ENCODE measurements at regions not wholly inside any gene's neighbourhood (a gene's known extent, or its start where the extent isn't known, plus 50 kb on each side); places are given as distances from the start of the nearest gene placed in this dataset.

GRCh38 chr2:35933031-35933430 is 422.5 kb upstream of the CRIM1 start:
- H4K20me1 ChIP-seq (ENCODE audit: low read depth): no peaks in the 10 kb centered on the region
- H3K27ac ChIP-seq: no peak overlapping the region
- Mint-ChIP-seq H3K27me3 (ENCODE audit: insufficient read depth, low read depth) (peaks cover 2% of the 10 kb centered on the region), H3K9me3 (no peaks in the 10 kb centered on the region), H3K36me3 (no peaks in the 10 kb centered on the region), H3K27ac (no peak overlapping the region), H3K4me1 (peaks cover 30% of the 10 kb centered on the region), H3K4me3 (no peak overlapping the region)
- no peak overlapping the region for H2AFZ ChIP-seq (replicated peaks)
- H3K9ac ChIP-seq: no peak overlapping the region
- H3K36me3 ChIP-seq: no peaks in the 10 kb centered on the region
- no peak overlapping the region for H3K4me3 ChIP-seq
- TF ChIP-seq EZH2phosphoT487 (IDR thresholded peaks at IDR 0.05) (no peak), EZH2 (IDR thresholded peaks at IDR 0.05) (no peak), CTCF (IDR thresholded peaks at IDR 0.05) (no peak)
- H3F3A ChIP-seq (ENCODE audit: low read depth): no peaks in the 10 kb centered on the region
- no peak overlapping the region for H3K4me2 ChIP-seq
- H3K4me1 ChIP-seq: no peaks in the 10 kb centered on the region
- no peaks in the 10 kb centered on the region for H3K9me3 ChIP-seq (ENCODE audit: low read depth)
- no peaks in the 10 kb centered on the region for H3K79me2 ChIP-seq (ENCODE audit: low read depth)
- no peaks in the 10 kb centered on the region for H3K27me3 ChIP-seq
- DNase-seq (ENCODE audit: low spot score): no peak

DNA sequence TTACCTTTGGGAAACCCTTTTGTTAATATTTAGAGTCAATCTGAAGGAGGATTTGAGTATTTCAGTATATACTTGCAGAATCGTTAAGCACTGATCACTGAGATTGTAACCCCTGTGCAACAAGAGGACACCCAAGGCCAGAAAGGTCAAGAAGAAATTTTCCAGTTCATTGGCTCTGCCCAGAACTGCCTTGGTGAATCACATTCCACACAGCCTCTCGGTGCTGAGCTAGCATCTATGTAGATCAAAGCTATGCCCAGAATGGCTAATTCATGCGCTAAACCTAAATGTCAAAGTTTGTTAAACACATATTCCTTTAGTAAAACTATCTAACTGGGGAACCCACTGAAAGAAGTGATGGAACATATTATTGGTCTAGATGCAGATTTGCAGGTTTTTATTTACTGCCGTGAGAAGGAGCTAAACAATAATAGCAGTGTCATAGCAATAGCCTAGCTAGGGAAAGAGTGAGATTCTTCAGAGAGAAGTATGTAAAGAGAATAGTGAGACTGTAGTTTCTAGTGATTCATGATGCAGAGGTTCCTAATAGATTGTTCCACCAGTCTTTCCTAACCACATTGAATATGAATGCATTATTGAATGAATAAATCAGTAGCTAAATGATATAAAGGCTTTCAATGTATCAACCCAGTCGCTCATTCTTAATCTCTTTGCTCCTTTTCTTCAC is 423.2 kb upstream of the CRIM1 start:
- H3K4me1 Mint-ChIP-seq: peaks cover 30% of the 10 kb centered on the region

GRCh38 chr2:35931626-35932025 is 424.0 kb upstream of the CRIM1 start:
- Mint-ChIP-seq H3K4me1 (peaks cover 30% of the 10 kb centered on the region), H3K36me3 (no peaks in the 10 kb centered on the region), H3K27ac (peak overlapping the region; percentile 4), H3K4me3 (no peak overlapping the region), H3K9me3 (no peaks in the 10 kb centered on the region), H3K27me3 (ENCODE audit: insufficient read depth, low read depth) (peaks cover 2% of the 10 kb centered on the region)
- Histone ChIP-seq H3K79me2 (ENCODE audit: low read depth) (no peaks in the 10 kb centered on the region), H3F3A (ENCODE audit: low read depth) (no peaks in the 10 kb centered on the region), H4K20me1 (ENCODE audit: low read depth) (no peaks in the 10 kb centered on the region), H3K36me3 (no peaks in the 10 kb centered on the region), H2AFZ (replicated peaks) (no peak overlapping the region), H3K27ac (no peak overlapping the region), H3K4me2 (no peak overlapping the region), H3K27me3 (no peaks in the 10 kb centered on the region), H3K4me3 (no peak overlapping the region), H3K4me1 (no peaks in the 10 kb centered on the region), H3K9ac (no peak overlapping the region), H3K9me3 (ENCODE audit: low read depth) (no peaks in the 10 kb centered on the region)
- TF ChIP-seq EZH2 (IDR thresholded peaks at IDR 0.05) (no peak), EZH2phosphoT487 (IDR thresholded peaks at IDR 0.05) (no peak), CTCF (IDR thresholded peaks at IDR 0.05) (no peak)
- no peak for DNase-seq (ENCODE audit: low spot score)

More for the DNA sequence above, 423.2 kb upstream of the CRIM1 start:
- Histone ChIP-seq H3F3A (ENCODE audit: low read depth) (no peaks in the 10 kb centered on the region), H3K9ac (no peak overlapping the region), H3K27me3 (no peaks in the 10 kb centered on the region), H4K20me1 (ENCODE audit: low read depth) (no peaks in the 10 kb centered on the region), H3K9me3 (ENCODE audit: low read depth) (no peaks in the 10 kb centered on the region), H3K79me2 (ENCODE audit: low read depth) (no peaks in the 10 kb centered on the region), H2AFZ (replicated peaks) (no peak overlapping the region), H3K4me1 (no peaks in the 10 kb centered on the region), H3K36me3 (no peaks in the 10 kb centered on the region), H3K27ac (no peak overlapping the region), H3K4me2 (no peak overlapping the region), H3K4me3 (no peak overlapping the region)
- Mint-ChIP-seq H3K27me3 (ENCODE audit: insufficient read depth, low read depth) (peaks cover 2% of the 10 kb centered on the region), H3K36me3 (no peaks in the 10 kb centered on the region), H3K9me3 (no peaks in the 10 kb centered on the region), H3K4me3 (no peak overlapping the region), H3K27ac (no peak overlapping the region)
- TF ChIP-seq EZH2phosphoT487 (IDR thresholded peaks at IDR 0.05) (no peak), CTCF (IDR thresholded peaks at IDR 0.05) (no peak), EZH2 (IDR thresholded peaks at IDR 0.05) (no peak)
- peak; percentile 11 for DNase-seq (ENCODE audit: low spot score)

Data from neural progenitor cell (in vitro differentiated cells).